ENCODE measurements at regions not wholly inside any gene's neighbourhood (a gene's known extent, or its start where the extent isn't known, plus 50 kb on each side); places are given as distances from the start of the nearest gene placed in this dataset.
A peak's percentile ranks its signal among the peaks of the same experiment; 100 is the strongest.

DNA sequence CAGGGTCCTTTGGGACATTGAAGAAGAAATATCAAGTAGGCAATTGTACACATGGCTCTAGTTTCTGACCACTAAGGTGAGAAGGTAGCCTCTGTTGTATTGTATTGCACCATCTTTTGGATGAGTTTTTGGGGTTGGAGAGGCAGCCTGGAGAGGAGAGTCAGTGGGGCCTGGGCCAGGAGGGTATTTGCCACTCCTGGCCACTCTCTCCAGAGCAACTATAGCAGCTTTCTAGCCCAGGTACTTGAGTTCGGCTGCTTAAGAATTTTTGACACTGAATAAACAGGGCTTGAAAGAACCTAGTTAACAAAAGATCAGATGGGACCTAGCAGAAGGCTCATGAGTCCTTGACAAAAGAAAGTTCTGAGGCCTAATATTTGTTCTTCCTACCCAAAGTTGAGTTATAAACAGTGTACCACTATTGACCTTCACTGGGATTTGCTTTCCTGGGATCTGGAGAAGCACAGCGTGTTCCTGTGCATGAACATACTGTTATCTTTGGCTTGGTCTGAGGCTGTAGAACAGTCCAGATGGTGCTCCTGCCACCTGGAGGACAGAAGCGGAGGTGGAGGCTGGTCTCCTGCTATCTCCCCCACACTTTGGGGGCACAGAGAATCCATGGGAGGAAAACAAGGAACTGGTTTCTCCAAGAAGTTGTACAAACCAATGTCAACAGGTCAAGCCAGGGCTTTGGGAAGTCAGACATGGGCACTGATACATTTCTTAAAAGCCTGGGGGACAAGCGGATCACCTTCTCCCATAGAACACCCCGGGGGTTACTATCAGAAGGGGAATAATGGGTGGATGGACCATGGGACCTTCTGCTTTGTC, 110.4 kb upstream of the LIFR start:
- H3K4me3 ChIP-seq (replicated peaks in 1 of 2; ENCODE audit: low read depth in 2 of 2, low read length in 2 of 2) = no peak overlapping the region
- DNase-seq (ENCODE audit: low read depth in 2 of 2) = peak; percentile 76

DNA sequence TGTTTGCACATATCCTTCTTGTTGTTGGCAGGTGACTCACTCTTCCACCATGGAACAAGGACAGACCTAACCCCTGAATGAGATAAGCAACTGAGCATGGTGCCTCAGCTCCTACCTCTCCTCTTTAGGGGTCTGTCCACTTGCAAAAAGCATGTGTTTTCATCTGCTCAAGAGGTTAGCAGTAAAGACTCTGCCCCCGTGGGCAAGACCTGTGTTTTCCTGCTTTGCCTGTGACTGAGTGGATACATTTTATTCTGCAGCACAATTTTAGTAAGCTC, 111.0 kb upstream of the LIFR start:
- no peak for DNase-seq (ENCODE audit: low read depth in 2 of 2)
- TF ChIP-seq, protein P1, sequence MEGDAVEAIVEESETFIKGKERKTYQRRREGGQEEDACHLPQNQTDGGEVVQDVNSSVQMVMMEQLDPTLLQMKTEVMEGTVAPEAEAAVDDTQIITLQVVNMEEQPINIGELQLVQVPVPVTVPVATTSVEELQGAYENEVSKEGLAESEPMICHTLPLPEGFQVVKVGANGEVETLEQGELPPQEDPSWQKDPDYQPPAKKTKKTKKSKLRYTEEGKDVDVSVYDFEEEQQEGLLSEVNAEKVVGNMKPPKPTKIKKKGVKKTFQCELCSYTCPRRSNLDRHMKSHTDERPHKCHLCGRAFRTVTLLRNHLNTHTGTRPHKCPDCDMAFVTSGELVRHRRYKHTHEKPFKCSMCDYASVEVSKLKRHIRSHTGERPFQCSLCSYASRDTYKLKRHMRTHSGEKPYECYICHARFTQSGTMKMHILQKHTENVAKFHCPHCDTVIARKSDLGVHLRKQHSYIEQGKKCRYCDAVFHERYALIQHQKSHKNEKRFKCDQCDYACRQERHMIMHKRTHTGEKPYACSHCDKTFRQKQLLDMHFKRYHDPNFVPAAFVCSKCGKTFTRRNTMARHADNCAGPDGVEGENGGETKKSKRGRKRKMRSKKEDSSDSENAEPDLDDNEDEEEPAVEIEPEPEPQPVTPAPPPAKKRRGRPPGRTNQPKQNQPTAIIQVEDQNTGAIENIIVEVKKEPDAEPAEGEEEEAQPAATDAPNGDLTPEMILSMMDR (IDR thresholded peaks at IDR 0.05; ENCODE audit: low read depth, low read length) = no peak
- no peak overlapping the region for H3K4me3 ChIP-seq (replicated peaks in 1 of 2; ENCODE audit: low read depth in 2 of 2, low read length in 2 of 2)

More for the DNA sequence above, 110.4 kb upstream of the LIFR start:
- TF ChIP-seq, protein P1 (IDR thresholded peaks at IDR 0.05; ENCODE audit: low read depth, low read length) = peak; percentile 87

DNA sequence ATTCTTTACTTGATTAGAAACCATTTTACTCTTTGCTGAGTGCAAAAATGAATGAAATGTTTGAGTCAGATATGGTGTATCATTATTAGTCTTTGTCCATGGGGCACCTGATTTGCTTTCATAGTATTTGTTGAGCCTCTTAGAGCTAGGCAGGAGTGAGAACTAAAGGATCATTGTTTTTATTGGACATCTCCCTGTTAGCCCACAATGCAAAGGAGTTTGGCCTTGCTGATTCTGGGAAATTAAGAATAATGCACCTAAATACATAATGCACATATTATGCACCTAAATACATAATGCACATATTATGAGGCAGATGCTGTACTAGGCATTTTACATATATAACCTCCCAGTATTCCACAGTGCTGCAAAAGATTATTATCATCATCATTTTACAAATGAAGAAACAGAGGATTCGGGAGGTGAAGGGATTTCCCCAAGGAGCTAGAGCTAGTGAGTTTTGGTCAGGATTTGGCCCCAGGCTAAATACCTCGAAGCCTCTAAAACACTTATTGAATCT, 113.0 kb upstream of the LIFR start:
- no peak for DNase-seq (ENCODE audit: low read depth in 2 of 2)
- no peak overlapping the region for H3K4me3 ChIP-seq (replicated peaks in 1 of 2; ENCODE audit: low read depth in 2 of 2, low read length in 2 of 2)
- TF ChIP-seq, protein P1 (IDR thresholded peaks at IDR 0.05; ENCODE audit: low read depth, low read length) = no peak

DNA sequence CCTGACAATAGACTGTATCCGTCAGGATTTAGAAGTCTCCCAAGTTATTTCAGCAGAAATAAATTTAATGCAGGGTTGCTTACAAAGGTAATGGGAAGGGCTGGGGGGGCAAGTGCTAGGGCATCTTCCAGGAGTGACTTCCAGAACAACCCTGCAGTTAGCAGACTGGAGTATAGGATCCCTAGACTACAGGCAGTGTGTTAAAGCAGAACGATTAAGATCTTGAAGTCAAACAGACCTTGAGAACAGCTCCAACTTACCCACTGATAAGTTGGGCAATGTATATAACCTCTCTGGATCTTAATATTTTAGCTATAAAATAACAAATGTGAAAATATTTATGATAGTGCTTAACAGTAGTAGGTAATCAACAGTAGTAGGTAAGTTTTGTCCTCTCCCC, 113.6 kb upstream of the LIFR start:
- TF ChIP-seq, protein P1 (IDR thresholded peaks at IDR 0.05; ENCODE audit: low read depth, low read length) = no peak
- no peak for DNase-seq (ENCODE audit: low read depth in 2 of 2)
- no peak overlapping the region for H3K4me3 ChIP-seq (replicated peaks in 1 of 2; ENCODE audit: low read depth in 2 of 2, low read length in 2 of 2)

DNA sequence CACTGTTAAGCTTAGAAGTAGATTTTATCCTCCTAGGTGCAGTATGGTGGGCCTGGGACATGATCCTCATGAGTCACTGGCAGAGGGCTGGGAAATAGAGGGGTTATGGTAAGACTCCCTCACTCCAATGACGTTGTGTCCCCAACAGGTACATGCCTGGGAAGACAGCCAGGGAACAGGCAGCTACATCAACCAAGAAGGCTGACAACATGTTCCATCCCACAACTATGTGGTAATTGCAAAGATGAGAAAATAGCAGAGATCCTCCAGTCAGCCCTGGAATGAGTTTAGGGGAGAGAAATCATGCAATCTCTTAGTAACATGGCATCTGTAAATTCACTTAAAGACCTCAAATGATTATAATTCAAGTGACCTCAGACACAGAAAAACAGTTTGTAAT, 114.4 kb upstream of the LIFR start:
- TF ChIP-seq, protein P1 (IDR thresholded peaks at IDR 0.05; ENCODE audit: low read depth, low read length) = no peak
- H3K4me3 ChIP-seq (replicated peaks in 1 of 2; ENCODE audit: low read depth in 2 of 2, low read length in 2 of 2) = no peak overlapping the region

DNA sequence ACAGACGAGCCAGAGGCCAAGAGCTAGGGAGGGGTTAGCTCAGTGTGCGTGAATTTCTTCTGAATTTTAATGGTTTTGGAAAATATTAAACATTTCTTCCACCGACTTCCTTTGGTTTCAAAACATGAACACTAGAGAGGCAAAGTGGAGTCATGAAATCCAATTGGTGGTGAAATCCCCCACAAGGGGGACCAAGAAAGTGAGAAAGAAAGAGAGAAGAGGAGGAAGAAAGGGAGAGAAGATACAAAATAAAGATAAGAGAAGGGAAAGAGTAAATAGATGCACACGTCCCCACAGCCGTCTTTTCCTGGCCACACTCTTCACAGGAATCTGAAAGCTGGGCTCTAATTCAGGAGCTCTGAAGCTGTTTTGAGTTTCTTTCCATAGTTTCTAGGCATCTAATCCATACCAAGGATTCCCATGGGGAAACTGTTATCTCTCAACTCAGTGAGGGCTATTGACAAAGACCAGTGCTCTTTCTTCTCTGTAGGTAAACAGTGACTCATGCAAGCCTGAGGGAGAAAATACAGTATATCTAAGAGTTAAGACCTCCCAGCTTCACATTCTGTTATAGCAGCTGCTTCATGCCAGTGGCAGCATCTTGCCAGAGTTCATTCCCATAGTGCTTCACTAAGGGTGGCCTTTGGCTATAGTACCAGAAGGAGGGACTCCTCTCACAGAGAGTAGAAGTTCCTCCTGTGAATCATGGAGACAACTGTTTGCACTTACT, 115.8 kb upstream of the LIFR start:
- TF ChIP-seq, protein P1 (IDR thresholded peaks at IDR 0.05; ENCODE audit: low read depth, low read length) = no peak
- no peak overlapping the region for H3K4me3 ChIP-seq (replicated peaks in 1 of 2; ENCODE audit: low read depth in 2 of 2, low read length in 2 of 2)
- DNase-seq (ENCODE audit: low read depth in 2 of 2) = peak; percentile 67 to 95

More for the DNA sequence above, 114.4 kb upstream of the LIFR start:
- DNase-seq (ENCODE audit: low read depth in 2 of 2) = peak; percentile 61 to 70

All from cardiac fibroblast (primary cell).